ENCODE measurements at regions not wholly inside any gene's neighbourhood (a gene's known extent, or its start where the extent isn't known, plus 50 kb on each side); places are given as distances from the start of the nearest gene placed in this dataset.

- ATAC-seq (no peak), FAIRE-seq (no peak), DNase-seq (ENCODE audit: extremely low read depth in 1 of 4, low spot score in 3 of 4) (no peak)
- no peak overlapping the region for H2AFZ ChIP-seq (ENCODE audit: low read depth, low read length)
- no peaks in the 10 kb centered on the region for H3K9me1 ChIP-seq (ENCODE audit: control insufficient read depth, insufficient read depth, low read length)
- ChIA-PET POLR2A (interaction anchor here (0.5 to 0.6 kb wide), 2 partner anchors 12 to 215 kb away, joined by 3 to 4 read pairs; no protein-coding TSS in a partner anchor), CTCF (ENCODE audit: low intra/inter-chr PET ratio) (no interaction called here)
- intact Hi-C loops (cut with micrococcal nuclease) (no loop called here), in situ Hi-C loops (cut with MboI) (no loop called here)
- TF ChIP-seq RBM17 (IDR thresholded peaks at IDR 0.05; ENCODE audit: borderline replicate concordance, low read depth, low read length) (no peak), CREB5 (CRISPR knock-in tag; IDR thresholded peaks at IDR 0.05) (no peak), PHTF2 (CRISPR knock-in tag; IDR thresholded peaks at IDR 0.05) (no peak), LCOR (CRISPR knock-in tag; IDR thresholded peaks at IDR 0.05) (no peak), ZNF408 (CRISPR knock-in tag; IDR thresholded peaks at IDR 0.05; ENCODE audit: low read depth) (no peak), ZFP30 (CRISPR knock-in tag; IDR thresholded peaks at IDR 0.05; ENCODE audit: borderline replicate concordance) (no peak), IRF9 (tag; IDR thresholded peaks at IDR 0.05) (no peak), CXXC5 (CRISPR knock-in tag; IDR thresholded peaks at IDR 0.05) (no peak), ZNF431 (CRISPR knock-in tag; IDR thresholded peaks at IDR 0.05) (no peak), TCF15 (CRISPR knock-in tag; IDR thresholded peaks at IDR 0.05) (no peak), USF2 (CRISPR knock-in tag; IDR thresholded peaks at IDR 0.05) (no peak), ZNF444 (CRISPR knock-in tag; IDR thresholded peaks at IDR 0.05) (no peak), GATAD2B (IDR thresholded peaks at IDR 0.05; ENCODE audit: borderline replicate concordance) (no peak)
- no peaks in the 10 kb centered on the region for H3K9me3 ChIP-seq (replicated peaks; ENCODE audit: control insufficient read depth, insufficient read depth, low read depth, low read length)
- H3K27me3 ChIP-seq (ENCODE audit: control insufficient read depth in 2 of 2, insufficient read depth in 2 of 2, low read length in 2 of 2) = peaks cover 14 to 19% of the 10 kb centered on the region in 2 experiments; a peak in 4 of 5 replicates
- H4K20me1 ChIP-seq (replicated peaks; ENCODE audit: control insufficient read depth, insufficient read depth, low read length) = no peaks in the 10 kb centered on the region
- WGBS (ENCODE audit: insufficient coverage, low coverage, missing lambda C conversion rate) = 0% methylated on average over 5 of the region's 6 CpGs
- no peaks in the 10 kb centered on the region for H3K4me1 ChIP-seq (replicated peaks in 1 of 2; ENCODE audit: control insufficient read depth in 2 of 2, insufficient read depth in 2 of 2, low read length in 2 of 2)
- no peak overlapping the region for H3K4me2 ChIP-seq (ENCODE audit: insufficient read depth, low read length)
- no peak overlapping the region for H3K4me3 ChIP-seq
- H3K79me2 ChIP-seq (ENCODE audit: control insufficient read depth, insufficient read depth, low read length) = no peaks in the 10 kb centered on the region
- no peak overlapping the region for H3K27ac ChIP-seq (ENCODE audit: extremely low read depth, low read depth, low read length)
- BruUV-seq (replicated peaks) = no TSS peak
- no peak overlapping the region for H3K9ac ChIP-seq (ENCODE audit: insufficient read depth in 1 of 2, low read depth in 2 of 2, low read length in 2 of 2)
- H3K36me3 ChIP-seq (ENCODE audit: control insufficient read depth, insufficient read depth, low read length) = no peaks in the 10 kb centered on the region
Observed at GRCh38 chr6:134734312-134734869, 215.5 kb downstream of the ALDH8A1 start.
